ENCODE measurements at regions not wholly inside any gene's neighbourhood (a gene's known extent, or its start where the extent isn't known, plus 50 kb on each side); places are given as distances from the start of the nearest gene placed in this dataset.

DNA sequence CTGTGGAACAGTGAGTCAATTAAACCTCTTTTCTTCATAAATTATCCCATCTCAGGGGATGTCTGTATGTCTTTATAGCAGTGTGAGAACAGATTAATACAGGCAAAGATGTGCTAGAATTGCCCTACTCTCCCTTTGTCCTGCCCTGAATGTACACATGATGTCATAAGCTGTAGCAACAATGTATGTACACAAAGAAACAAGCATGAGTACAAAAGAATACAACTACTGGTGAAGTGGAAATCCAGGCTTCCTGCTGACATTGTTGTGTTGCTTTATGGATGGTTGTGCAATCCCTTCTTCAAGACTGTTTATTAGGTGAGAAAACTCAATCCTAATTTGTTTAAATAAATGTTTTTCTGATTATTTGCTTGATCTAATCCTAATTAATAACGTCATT lies 446.6 kb downstream of the DSC3 start:
- no peak for TF ChIP-seq POLR2A (IDR thresholded peaks at IDR 0.05; ENCODE audit: low read length)
- no peak for TF ChIP-seq GATA1 (IDR thresholded peaks at IDR 0.05; ENCODE audit: low read depth, low read length)

Data from erythroblast (primary cell).